ENCODE measurements at regions not wholly inside any gene's neighbourhood (a gene's known extent, or its start where the extent isn't known, plus 50 kb on each side); places are given as distances from the start of the nearest gene placed in this dataset.
A peak's percentile ranks its signal among the peaks of the same experiment; 100 is the strongest.

- Mint-ChIP-seq H3K4me1 (ENCODE audit: unreplicated experiment) (peaks cover 20% of the 10 kb centered on the region), H3K9me3 (peaks cover 6% of the 10 kb centered on the region), H3K27me3 (no peaks in the 10 kb centered on the region), H3K27ac (no peak overlapping the region), H3K4me3 (no peak overlapping the region), H3K36me3 (no peaks in the 10 kb centered on the region)
- no peak for DNase-seq (ENCODE audit: extremely low spot score, unreplicated experiment)
- no peak for TF ChIP-seq CTCF (conservative IDR thresholded peaks at IDR 0.05)
Observed at GRCh38 chr5:174514325-174514724, 210.1 kb upstream of the MSX2 start.

DNA sequence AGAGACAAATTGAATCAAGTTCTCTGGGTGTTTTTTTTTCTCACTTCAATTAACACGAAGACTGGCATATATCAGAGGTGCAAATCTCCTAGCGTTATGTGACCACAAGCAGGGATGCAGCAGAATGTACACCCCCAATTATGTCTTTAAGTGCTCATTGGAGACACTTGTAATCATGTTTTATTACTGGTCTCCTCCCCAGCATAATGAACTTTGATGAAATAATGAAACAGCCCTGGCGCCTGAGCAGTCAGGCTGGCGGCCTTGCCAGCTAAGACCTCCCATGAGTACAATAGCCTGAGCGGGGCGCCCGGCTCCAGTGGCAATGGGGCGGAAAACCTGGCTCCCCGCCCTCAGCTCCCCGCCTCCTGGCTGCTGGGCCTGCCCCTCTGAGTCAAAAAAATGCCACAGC is 209.4 kb upstream of the MSX2 start:
- Mint-ChIP-seq H3K36me3 (no peaks in the 10 kb centered on the region), H3K9me3 (peaks cover 6% of the 10 kb centered on the region), H3K4me1 (ENCODE audit: unreplicated experiment) (peaks cover 23% of the 10 kb centered on the region), H3K27ac (no peak overlapping the region), H3K4me3 (no peak overlapping the region), H3K27me3 (no peaks in the 10 kb centered on the region)
- TF ChIP-seq CTCF (conservative IDR thresholded peaks at IDR 0.05): no peak
- DNase-seq (ENCODE audit: extremely low spot score, unreplicated experiment): no peak

GRCh38 chr5:174516741-174517140 is 207.6 kb upstream of the MSX2 start:
- Mint-ChIP-seq H3K27me3 (peaks cover 4% of the 10 kb centered on the region), H3K27ac (no peak overlapping the region), H3K36me3 (no peaks in the 10 kb centered on the region), H3K9me3 (peaks cover 6% of the 10 kb centered on the region), H3K4me1 (ENCODE audit: unreplicated experiment) (peaks cover 30% of the 10 kb centered on the region), H3K4me3 (no peak overlapping the region)
- no peak for TF ChIP-seq CTCF (conservative IDR thresholded peaks at IDR 0.05)
- no peak for DNase-seq (ENCODE audit: extremely low spot score, unreplicated experiment)

- peaks cover 6% of the 10 kb centered on the region for H3K9me3 Mint-ChIP-seq
- H3K36me3 Mint-ChIP-seq: no peaks in the 10 kb centered on the region
- no peak overlapping the region for H3K4me3 Mint-ChIP-seq
- TF ChIP-seq CTCF (conservative IDR thresholded peaks at IDR 0.05): no peak
- peaks cover 23% of the 10 kb centered on the region for H3K4me1 Mint-ChIP-seq (ENCODE audit: unreplicated experiment)
- H3K27me3 Mint-ChIP-seq: peaks cover 4% of the 10 kb centered on the region
- no peak overlapping the region for H3K27ac Mint-ChIP-seq
- DNase-seq (ENCODE audit: extremely low spot score, unreplicated experiment): no peak
Observed at GRCh38 chr5:174518512-174518911, 205.9 kb upstream of the MSX2 start.

- peak overlapping the region; percentile 39 for H3K4me3 Mint-ChIP-seq
Observed at GRCh38 chr5:174520420-174521396, 203.7 kb upstream of the MSX2 start.

More at GRCh38 chr5:174520420-174521396, 203.7 kb upstream of the MSX2 start:
- no peak for DNase-seq (ENCODE audit: extremely low spot score, unreplicated experiment)
- no peak for TF ChIP-seq CTCF (conservative IDR thresholded peaks at IDR 0.05)
- peaks cover 6% of the 10 kb centered on the region for H3K9me3 Mint-ChIP-seq
- H3K27me3 Mint-ChIP-seq: peaks cover 4% of the 10 kb centered on the region
- peaks cover 27% of the 10 kb centered on the region for H3K4me1 Mint-ChIP-seq (ENCODE audit: unreplicated experiment)
- H3K36me3 Mint-ChIP-seq: no peaks in the 10 kb centered on the region
- H3K27ac Mint-ChIP-seq: peak overlapping the region; percentile 75
